A673 (cell line): ENCODE measurements at regions not wholly inside any gene's neighbourhood (a gene's known extent, or its start where the extent isn't known, plus 50 kb on each side); places are given as distances from the start of the nearest gene placed in this dataset.
"Not testable (repeated sequence)": the region's sequence is repeated elsewhere in the genome, so short reads cannot be mapped to it uniquely, and the experiment has no call there.

Experiments
- BruUV-seq: library from RNA; stranded (reverse); fragments of 400-500 nt; replicated peaks from 2 replicates; lab custom pipeline; 2021; lab: Mats Ljungman, UMichigan
- CTCF ChIA-PET: fragments of 300-600 bp; sonication (Branson Sonifier 250); formaldehyde crosslinking; loops from one replicate; lab custom pipeline; 2022; ENCODE audit warnings: antibody characterized with exemption; lab: Charles Lee
- POLR2A ChIA-PET: fragments of 300-600 bp; sonication (Branson Sonifier 250); formaldehyde crosslinking; loops from one replicate; lab custom pipeline; 2022; ENCODE audit warnings: antibody characterized with exemption; ENCODE audit not compliant: low non-redundant PET; lab: Charles Lee
- DNase-seq: peaks from one replicate; pipeline ENCODE4 v3.0.0-alpha.2; 2015; ENCODE audit warnings: low spot score
- H3K27ac ChIP-seq: fragments of 200-600 bp; sonication (generic); 2 replicates; pipeline ENCODE4 v1.5.1; 2016; ENCODE audit warnings: mixed run types, low read depth, mild to moderate bottlenecking, mixed read lengths, antibody characterized with exemption, low read length; ENCODE audit not compliant: poor library complexity, severe bottlenecking
- H3K27me3 ChIP-seq: fragments of 200-600 bp; sonication (generic); replicated peaks from 2 replicates; pipeline ENCODE4 v1.6.1; 2017; ENCODE audit warnings: mixed run types, low read depth, mild to moderate bottlenecking, mixed read lengths, antibody characterized with exemption, low read length; ENCODE audit not compliant: insufficient read depth, poor library complexity
- H3K36me3 ChIP-seq: fragments of 200-600 bp; sonication (generic); 2 replicates; pipeline ENCODE4 v1.6.1; 2016; ENCODE audit warnings: mixed run types, mild to moderate bottlenecking, mixed read lengths, antibody characterized with exemption, low read length; ENCODE audit not compliant: insufficient read depth, poor library complexity, severe bottlenecking
- H3K4me1 ChIP-seq: fragments of 200-600 bp; sonication (generic); 2 replicates; pipeline ENCODE4 v1.6.1; 2017; ENCODE audit warnings: mixed run types, mild to moderate bottlenecking, mixed read lengths, antibody characterized with exemption, low read length; ENCODE audit not compliant: insufficient read depth, poor library complexity, severe bottlenecking
- H3K4me3 ChIP-seq: fragments of 200-600 bp; sonication (generic); 2 replicates; pipeline ENCODE4 v1.5.1; 2016; ENCODE audit warnings: low read depth, mixed run types, mild to moderate bottlenecking, mixed read lengths, low read length; ENCODE audit not compliant: poor library complexity, severe bottlenecking
- H3K9me3 ChIP-seq: fragments of 200-600 bp; sonication (generic); 2 replicates; pipeline ENCODE4 v1.6.1; 2016; ENCODE audit warnings: mixed run types, low read depth, mild to moderate bottlenecking, mixed read lengths, antibody characterized with exemption, low read length; ENCODE audit not compliant: poor library complexity, severe bottlenecking
- CTCF ChIP-seq: fragments of 300-800, 200-600 bp; sonication (generic); conservative IDR thresholded peaks from 2 replicates; pipeline ENCODE4 v1.5.1; 2017; ENCODE audit warnings: low read depth, mild to moderate bottlenecking, antibody characterized with exemption, low read length, moderate library complexity, mixed read lengths
- EZH2 ChIP-seq: fragments of 200-600 bp; sonication (generic); IDR thresholded peaks from 2 replicates; pipeline ENCODE4 v1.6.1; 2017; ENCODE audit warnings: borderline replicate concordance, low read depth, mild to moderate bottlenecking, mixed read lengths, antibody characterized with exemption, low read length; ENCODE audit not compliant: poor library complexity, severe bottlenecking
- intact Hi-C: fragments of 100-400 bp; cut with micrococcal nuclease; formaldehyde crosslinking; loops from one replicate; pipeline ENCODE4 v1.10.0; 2022; ENCODE audit not compliant: unreplicated experiment

- H3K36me3 ChIP-seq, H3K4me3 ChIP-seq, H3K9me3 ChIP-seq, DNase-seq, intact Hi-C loops, BruUV-seq, H3K4me1 ChIP-seq, POLR2A ChIA-PET, H3K27ac ChIP-seq: not testable (repeated sequence)
- H3K27me3 ChIP-seq: peaks cover 11% of the 10 kb centered on the region
- CTCF ChIA-PET: interaction anchor here (0.5 kb wide), 1 partner anchor 30 kb away, joined by 3 read pairs; no protein-coding TSS in a partner anchor
These were observed 128.6 kb downstream of the ACTR3 start for GRCh38 chr2:114018464-114018863.

GRCh38 chr2:114020668-114021067 is 130.8 kb downstream of the ACTR3 start:
- no peak overlapping the region for H3K27ac ChIP-seq
- H3K36me3 ChIP-seq: no peaks in the 10 kb centered on the region
- no TSS peak for BruUV-seq
- POLR2A ChIA-PET: no interaction called here
- H3K4me3 ChIP-seq: no peak overlapping the region
- H3K9me3 ChIP-seq: no peaks in the 10 kb centered on the region
- peaks cover 16% of the 10 kb centered on the region for H3K27me3 ChIP-seq
- no peak for DNase-seq
- H3K4me1 ChIP-seq: no peaks in the 10 kb centered on the region
- CTCF ChIA-PET: no interaction called here
- TF ChIP-seq CTCF: no peak
- TF ChIP-seq EZH2: no peak
- intact Hi-C loops: no loop called here

- no TSS peak for BruUV-seq
- POLR2A ChIA-PET: no interaction called here
- CTCF ChIA-PET: no interaction called here
- Histone ChIP-seq H3K27ac (no peak overlapping the region), H3K36me3 (no peaks in the 10 kb centered on the region), H3K27me3 (peaks cover 16% of the 10 kb centered on the region), H3K4me3 (no peak overlapping the region), H3K9me3 (no peaks in the 10 kb centered on the region), H3K4me1 (no peaks in the 10 kb centered on the region)
- no peak for DNase-seq
- intact Hi-C loops: no loop called here
- TF ChIP-seq EZH2 (no peak), CTCF (no peak)
These were observed 132.6 kb downstream of the ACTR3 start for GRCh38 chr2:114022360-114023085.

GRCh38 chr2:114024326-114024725 is 134.4 kb downstream of the ACTR3 start:
- Histone ChIP-seq H3K4me1 (no peaks in the 10 kb centered on the region), H3K4me3 (no peak overlapping the region), H3K9me3 (no peaks in the 10 kb centered on the region), H3K36me3 (no peaks in the 10 kb centered on the region), H3K27ac (no peak overlapping the region), H3K27me3 (peaks cover 16% of the 10 kb centered on the region)
- POLR2A ChIA-PET: no interaction called here
- CTCF ChIA-PET: no interaction called here
- TF ChIP-seq EZH2 (no peak), CTCF (no peak)
- intact Hi-C loops: no loop called here
- DNase-seq: no peak
- BruUV-seq: no TSS peak
